Neural progenitor cell (in vitro differentiated cells): ENCODE measurements at regions not wholly inside any gene's neighbourhood (a gene's known extent, or its start where the extent isn't known, plus 50 kb on each side); places are given as distances from the start of the nearest gene placed in this dataset.
"Not testable (repeated sequence)": the region's sequence is repeated elsewhere in the genome, so short reads cannot be mapped to it uniquely, and the experiment has no call there.

ENCODE experiments used
- DNase-seq: peaks from one replicate; pipeline ENCODE4 v3.0.0-alpha.2; 2016; ENCODE audit warnings: low spot score
- H2AFZ ChIP-seq: fragments of 200-600 bp; sonication (generic); replicated peaks from 2 replicates; pipeline ENCODE4 v1.6.1; 2016; ENCODE audit warnings: antibody characterized with exemption
- H3F3A ChIP-seq: fragments of 200-600 bp; sonication (generic); 2 replicates; pipeline ENCODE4 v1.6.1; 2016; ENCODE audit warnings: antibody characterized with exemption, low read depth
- H3K27ac ChIP-seq: fragments of 200-600 bp; sonication (generic); 2 replicates; pipeline ENCODE4 v1.5.1; 2016; ENCODE audit warnings: mild to moderate bottlenecking
- H3K27me3 ChIP-seq: fragments of 200-600 bp; sonication (generic); 2 replicates; pipeline ENCODE4 v1.6.1; 2016; ENCODE audit warnings: mild to moderate bottlenecking, moderate library complexity
- H3K36me3 ChIP-seq: fragments of 200-600 bp; sonication (generic); 2 replicates; pipeline ENCODE4 v1.5.1; 2016
- H3K4me1 ChIP-seq: fragments of 200-600 bp; sonication (generic); 2 replicates; pipeline ENCODE4 v1.6.1; 2016; ENCODE audit warnings: mixed run types
- H3K4me2 ChIP-seq: fragments of 200-600 bp; sonication (generic); 2 replicates; pipeline ENCODE4 v1.6.1; 2016
- H3K4me3 ChIP-seq: fragments of 200-600 bp; sonication (generic); 2 replicates; pipeline ENCODE4 v1.5.1; 2016
- H3K79me2 ChIP-seq: fragments of 200-600 bp; sonication (generic); 2 replicates; pipeline ENCODE4 v1.6.1; 2016; ENCODE audit warnings: low read depth
- H3K9ac ChIP-seq: fragments of 200-600 bp; sonication (generic); 2 replicates; pipeline ENCODE4 v1.6.1; 2016
- H3K9me3 ChIP-seq: fragments of 200-600 bp; sonication (generic); 2 replicates; pipeline ENCODE4 v1.5.1; 2016; ENCODE audit warnings: low read depth
- H4K20me1 ChIP-seq: fragments of 200-600 bp; sonication (generic); 2 replicates; pipeline ENCODE4 v1.6.1; 2016; ENCODE audit warnings: low read depth
- H3K27ac Mint-ChIP-seq: 3 replicates; pipeline ENCODE4 v1.8.0; 2021; ENCODE audit warnings: mixed read lengths
- H3K27me3 Mint-ChIP-seq: 2 replicates; pipeline ENCODE4 v1.8.0; 2022; ENCODE audit warnings: low read depth, mild to moderate bottlenecking, inconsistent platforms, moderate library complexity, mixed read lengths; ENCODE audit not compliant: insufficient read depth
- H3K36me3 Mint-ChIP-seq: 3 replicates; pipeline ENCODE4 v1.8.0; 2021; ENCODE audit warnings: mixed read lengths
- H3K4me1 Mint-ChIP-seq: 3 replicates; pipeline ENCODE4 v1.8.0; 2021; ENCODE audit warnings: mixed read lengths
- H3K4me3 Mint-ChIP-seq: 3 replicates; pipeline ENCODE4 v1.8.0; 2021; ENCODE audit warnings: mild to moderate bottlenecking, moderate library complexity, mixed read lengths
- H3K9me3 Mint-ChIP-seq: 3 replicates; pipeline ENCODE4 v1.8.0; 2020; ENCODE audit warnings: mixed read lengths
- EZH2 ChIP-seq: fragments of 200-600 bp; sonication (generic); IDR thresholded peaks from 2 replicates; pipeline ENCODE4 v1.6.1; 2017; ENCODE audit warnings: antibody characterized with exemption, mild to moderate bottlenecking, moderate library complexity
- EZH2phosphoT487 ChIP-seq: fragments of 200-600 bp; sonication (generic); IDR thresholded peaks from 2 replicates; pipeline ENCODE4 v1.6.1; 2017; ENCODE audit warnings: antibody characterized with exemption
- TF ChIP-seq, protein P1 (sequence below): fragments of 200-600 bp; sonication (generic); IDR thresholded peaks from 2 replicates; pipeline ENCODE4 v1.5.1; 2017; ENCODE audit warnings: antibody characterized with exemption, mild to moderate bottlenecking

DNA sequence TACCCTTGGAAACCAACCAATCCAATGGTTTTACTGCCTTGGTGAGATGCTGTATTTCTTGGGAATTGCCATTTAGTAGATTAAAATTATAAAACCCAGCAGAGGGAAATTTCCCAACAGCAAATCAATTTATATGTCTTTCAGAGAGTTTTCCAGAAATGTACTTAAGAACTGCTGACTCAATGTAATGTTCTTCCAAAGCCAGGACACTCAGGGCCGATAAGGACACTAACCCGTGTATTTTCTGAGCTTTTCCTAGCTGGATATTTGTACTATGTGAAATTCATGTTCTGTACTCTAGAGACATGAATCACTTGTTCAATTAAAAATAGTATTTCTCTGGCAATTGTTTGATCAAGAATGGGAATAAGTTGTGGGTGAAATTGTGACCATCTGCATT is 121.4 kb downstream of the KCNJ2 start:
- no peaks in the 10 kb centered on the region for H3F3A ChIP-seq
- TF ChIP-seq, protein P1, sequence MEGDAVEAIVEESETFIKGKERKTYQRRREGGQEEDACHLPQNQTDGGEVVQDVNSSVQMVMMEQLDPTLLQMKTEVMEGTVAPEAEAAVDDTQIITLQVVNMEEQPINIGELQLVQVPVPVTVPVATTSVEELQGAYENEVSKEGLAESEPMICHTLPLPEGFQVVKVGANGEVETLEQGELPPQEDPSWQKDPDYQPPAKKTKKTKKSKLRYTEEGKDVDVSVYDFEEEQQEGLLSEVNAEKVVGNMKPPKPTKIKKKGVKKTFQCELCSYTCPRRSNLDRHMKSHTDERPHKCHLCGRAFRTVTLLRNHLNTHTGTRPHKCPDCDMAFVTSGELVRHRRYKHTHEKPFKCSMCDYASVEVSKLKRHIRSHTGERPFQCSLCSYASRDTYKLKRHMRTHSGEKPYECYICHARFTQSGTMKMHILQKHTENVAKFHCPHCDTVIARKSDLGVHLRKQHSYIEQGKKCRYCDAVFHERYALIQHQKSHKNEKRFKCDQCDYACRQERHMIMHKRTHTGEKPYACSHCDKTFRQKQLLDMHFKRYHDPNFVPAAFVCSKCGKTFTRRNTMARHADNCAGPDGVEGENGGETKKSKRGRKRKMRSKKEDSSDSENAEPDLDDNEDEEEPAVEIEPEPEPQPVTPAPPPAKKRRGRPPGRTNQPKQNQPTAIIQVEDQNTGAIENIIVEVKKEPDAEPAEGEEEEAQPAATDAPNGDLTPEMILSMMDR, result no peak
- TF ChIP-seq EZH2, result no peak
- no peak for TF ChIP-seq EZH2phosphoT487
- no peak overlapping the region for H3K4me3 Mint-ChIP-seq
- no peak overlapping the region for H3K4me3 ChIP-seq
- H3K9ac ChIP-seq, result no peak overlapping the region
- no peaks in the 10 kb centered on the region for H3K9me3 Mint-ChIP-seq
- H3K27ac Mint-ChIP-seq, result no peak overlapping the region
- H2AFZ ChIP-seq, result no peak overlapping the region
- no peak overlapping the region for H3K4me2 ChIP-seq
- H3K4me1 Mint-ChIP-seq, result no peaks in the 10 kb centered on the region
- no peaks in the 10 kb centered on the region for H3K36me3 Mint-ChIP-seq
- no peak for DNase-seq
- no peaks in the 10 kb centered on the region for H3K9me3 ChIP-seq
- H3K79me2 ChIP-seq, result no peaks in the 10 kb centered on the region
- no peak overlapping the region for H3K27ac ChIP-seq
- no peaks in the 10 kb centered on the region for H4K20me1 ChIP-seq
- no peaks in the 10 kb centered on the region for H3K27me3 ChIP-seq
- no peaks in the 10 kb centered on the region for H3K36me3 ChIP-seq
- no peaks in the 10 kb centered on the region for H3K27me3 Mint-ChIP-seq
- H3K4me1 ChIP-seq, result no peaks in the 10 kb centered on the region

DNA sequence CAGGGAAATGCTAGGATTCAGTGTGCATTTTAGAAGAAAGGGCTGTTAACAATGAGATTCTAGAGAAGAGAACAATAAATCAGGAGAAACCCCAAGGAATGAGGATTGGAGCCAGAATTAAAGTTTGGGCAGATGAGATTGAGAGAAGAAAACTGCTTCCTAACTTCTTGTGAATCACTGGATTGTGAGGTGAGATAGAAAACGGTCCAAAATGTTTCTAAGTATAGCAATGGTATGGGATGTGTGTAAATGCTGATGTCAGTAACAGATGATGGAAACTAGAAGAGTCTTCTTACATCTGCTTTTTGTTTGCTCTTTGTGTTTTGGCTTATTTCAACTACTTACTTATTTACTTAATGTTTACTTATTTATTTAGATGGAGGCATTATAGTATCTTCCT is 123.0 kb downstream of the KCNJ2 start:
- no peak for DNase-seq
- H3K27ac Mint-ChIP-seq, result no peak overlapping the region
- Histone ChIP-seq H3K27ac (no peak overlapping the region), H3F3A (no peaks in the 10 kb centered on the region), H3K9ac (no peak overlapping the region), H3K9me3 (no peaks in the 10 kb centered on the region), H3K4me1 (no peaks in the 10 kb centered on the region), H3K79me2 (no peaks in the 10 kb centered on the region), H3K4me3 (no peak overlapping the region), H3K4me2 (no peak overlapping the region), H4K20me1 (no peaks in the 10 kb centered on the region), H3K27me3 (no peaks in the 10 kb centered on the region), H3K36me3 (no peaks in the 10 kb centered on the region), H2AFZ (no peak overlapping the region)
- H3K36me3 Mint-ChIP-seq, result no peaks in the 10 kb centered on the region
- no peaks in the 10 kb centered on the region for H3K4me1 Mint-ChIP-seq
- TF ChIP-seq, protein P1, result no peak
- TF ChIP-seq EZH2phosphoT487 (no peak), EZH2 (no peak)
- H3K9me3 Mint-ChIP-seq, result no peaks in the 10 kb centered on the region
- no peak overlapping the region for H3K4me3 Mint-ChIP-seq
- no peaks in the 10 kb centered on the region for H3K27me3 Mint-ChIP-seq

DNA sequence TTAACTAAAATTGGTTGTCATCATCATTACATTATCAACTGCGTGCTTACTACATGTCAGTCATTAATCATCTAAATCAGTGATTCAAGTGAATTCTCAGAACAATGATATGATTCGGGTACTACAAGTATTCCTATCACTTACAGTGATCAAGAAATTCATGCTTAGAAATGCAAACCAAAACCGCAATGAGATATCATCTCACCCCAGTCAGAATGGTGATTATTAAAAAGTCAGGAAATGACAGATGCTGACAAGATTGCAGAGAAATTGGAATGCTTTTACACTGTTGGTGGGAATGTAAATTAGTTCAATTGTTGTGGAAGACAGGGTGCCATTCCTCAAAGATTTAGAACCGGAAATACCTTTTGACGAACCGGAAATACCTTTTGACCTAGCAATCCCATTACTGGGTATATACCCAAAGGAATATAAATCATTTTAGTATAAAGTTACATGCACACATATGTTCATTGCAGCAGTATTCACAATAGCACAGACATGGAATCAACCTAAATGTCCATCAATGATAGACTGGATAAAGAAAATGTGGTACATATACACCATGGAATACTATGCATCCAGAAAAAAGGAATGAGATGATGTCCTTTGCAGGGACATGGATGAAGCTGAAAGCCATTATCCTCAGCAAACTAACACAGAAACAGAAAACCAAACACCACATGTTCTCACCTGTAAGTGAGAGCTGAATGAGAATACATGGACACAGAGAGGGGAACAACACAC is 124.4 kb downstream of the KCNJ2 start:
- H3K4me3 Mint-ChIP-seq, H3K36me3 Mint-ChIP-seq, H3K4me1 Mint-ChIP-seq, H3K36me3 ChIP-seq, H2AFZ ChIP-seq, H3K4me3 ChIP-seq, H3K27me3 ChIP-seq, H3K79me2 ChIP-seq, H3K9me3 ChIP-seq, H3K9me3 Mint-ChIP-seq, H3K4me1 ChIP-seq, H3K9ac ChIP-seq, H4K20me1 ChIP-seq, H3K27ac ChIP-seq, H3K4me2 ChIP-seq, H3K27ac Mint-ChIP-seq, H3F3A ChIP-seq, DNase-seq, H3K27me3 Mint-ChIP-seq: not testable (repeated sequence)

DNA sequence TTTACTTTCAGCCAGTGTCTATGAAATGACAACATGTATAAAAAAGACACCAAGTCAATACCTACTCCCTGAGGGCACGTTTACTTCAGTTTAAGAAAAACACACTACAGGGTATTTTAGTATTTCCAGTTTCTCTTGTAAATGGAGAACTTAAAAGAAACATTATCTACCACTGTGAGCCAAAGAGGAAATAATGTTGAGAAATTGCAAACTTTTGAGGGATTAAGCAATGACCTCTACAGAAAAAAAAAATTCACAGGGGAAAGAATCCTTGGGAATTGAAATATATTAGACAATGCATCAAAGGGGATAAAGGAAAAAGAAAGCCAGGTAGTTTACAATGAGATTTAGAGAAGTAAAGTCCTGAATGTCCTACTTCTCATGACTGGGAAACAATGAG is 126.0 kb downstream of the KCNJ2 start:
- Histone ChIP-seq H3K79me2 (no peaks in the 10 kb centered on the region), H3K27me3 (no peaks in the 10 kb centered on the region), H3K36me3 (no peaks in the 10 kb centered on the region), H4K20me1 (no peaks in the 10 kb centered on the region), H2AFZ (no peak overlapping the region), H3K4me2 (no peak overlapping the region), H3K4me1 (no peaks in the 10 kb centered on the region), H3F3A (no peaks in the 10 kb centered on the region), H3K9me3 (no peaks in the 10 kb centered on the region), H3K4me3 (no peak overlapping the region), H3K27ac (no peak overlapping the region), H3K9ac (no peak overlapping the region)
- DNase-seq, result no peak
- Mint-ChIP-seq H3K36me3 (no peaks in the 10 kb centered on the region), H3K4me1 (no peaks in the 10 kb centered on the region), H3K27ac (no peak overlapping the region), H3K9me3 (no peaks in the 10 kb centered on the region), H3K4me3 (no peak overlapping the region), H3K27me3 (no peaks in the 10 kb centered on the region)
- TF ChIP-seq EZH2phosphoT487, result no peak
- TF ChIP-seq, protein P1, result no peak
- no peak for TF ChIP-seq EZH2
